Testis (tissue), 2 donors: ENCODE measurements at regions not wholly inside any gene's neighbourhood (a gene's known extent, or its start where the extent isn't known, plus 50 kb on each side); places are given as distances from the start of the nearest gene placed in this dataset.

Source experiments
- DNase-seq: peaks from one replicate; pipeline ENCODE4 v3.0.0-alpha.2; 2019
- H3K27ac ChIP-seq, 2 donors: fragments of 200-600 bp; sonication (generic); one replicate each; pipeline ENCODE4 v1.5.1; 2019
- H3K27me3 ChIP-seq: fragments of 200-600 bp; sonication (generic); one replicate; pipeline ENCODE4 v1.5.1; 2019
- H3K36me3 ChIP-seq: fragments of 200-600 bp; sonication (generic); one replicate; pipeline ENCODE4 v1.5.1; 2017; ENCODE audit warnings: low read depth; ENCODE audit errors: missing control alignments
- H3K4me1 ChIP-seq: fragments of 200-600 bp; sonication (generic); one replicate; pipeline ENCODE4 v1.5.1; 2019
- H3K4me3 ChIP-seq, 2 donors: fragments of 200-600 bp; sonication (generic); one replicate each; pipeline ENCODE4 v1.5.1; 2017 to 2019
- H3K9me3 ChIP-seq: fragments of 200-600 bp; sonication (generic); one replicate; pipeline ENCODE4 v1.5.1; 2017
- CTCF ChIP-seq, 3 experiments: fragments of 450-650 bp in 2 of 3; fragments of 200-600 bp in 1 of 3; sonication (generic) in 1 of 3; IDR thresholded peaks; one replicate each; pipeline ENCODE4 v1.5.1; 2016 to 2019; ENCODE audit warnings: antibody characterized with exemption in 3 of 3, mild to moderate bottlenecking in 2 of 3, moderate library complexity in 1 of 3
- POLR2A ChIP-seq: fragments of 450-650 bp; IDR thresholded peaks from one replicate; pipeline ENCODE4 v1.6.1; 2017; ENCODE audit warnings: antibody characterized with exemption, mild to moderate bottlenecking, moderate library complexity
- WGBS, 2 donors: methylation state at CpG; one replicate each; pipeline ENCODE4 v1.1.5; 2018; 5-methylcytosine and 5-hydroxymethylcytosine counted together
- intact Hi-C: fragments of 100-400 bp; cut with DNase I; formaldehyde crosslinking; loops from one replicate; pipeline ENCODE4 v1.15.1; 2023; ENCODE audit warnings: low total_unique reads

- no peak for DNase-seq
- 85 to 88% methylated on average over 3 of the region's 3 CpGs for WGBS, 2 donors
- Histone ChIP-seq H3K36me3 (no peaks in the 10 kb centered on the region), H3K27me3 (no peaks in the 10 kb centered on the region), H3K27ac (no peak overlapping the region), H3K4me3 (no peak overlapping the region), H3K9me3 (no peaks in the 10 kb centered on the region), H3K4me1 (no peaks in the 10 kb centered on the region)
- no peak for TF ChIP-seq CTCF (IDR thresholded peaks at IDR 0.05)
- TF ChIP-seq POLR2A: no peak
- intact Hi-C loops: no loop called here
These were observed 78.8 kb upstream of the TPP2 start for GRCh38 chr13:102517959-102518358.

- Histone ChIP-seq H3K27me3 (no peaks in the 10 kb centered on the region), H3K36me3 (no peaks in the 10 kb centered on the region), H3K4me3 (no peak overlapping the region), H3K9me3 (no peaks in the 10 kb centered on the region), H3K27ac (no peak overlapping the region), H3K4me1 (no peaks in the 10 kb centered on the region)
- TF ChIP-seq CTCF (IDR thresholded peaks at IDR 0.05): no peak
- TF ChIP-seq POLR2A: no peak
- DNase-seq: no peak
- intact Hi-C loops: no loop called here
- WGBS, 2 donors: 90 to 93% methylated on average over 2 of the region's 2 CpGs
These were observed 86.7 kb upstream of the TPP2 start for GRCh38 chr13:102510072-102510471.

- H3K27me3 ChIP-seq: no peaks in the 10 kb centered on the region
- no peak overlapping the region for H3K4me3 ChIP-seq
- H3K27ac ChIP-seq: no peak overlapping the region
- H3K9me3 ChIP-seq: no peaks in the 10 kb centered on the region
- TF ChIP-seq POLR2A (no peak), CTCF (IDR thresholded peaks at IDR 0.05) (no peak)
- no peaks in the 10 kb centered on the region for H3K4me1 ChIP-seq
- no peaks in the 10 kb centered on the region for H3K36me3 ChIP-seq
- DNase-seq: no peak
- intact Hi-C loops: no loop called here
These were observed 88.4 kb upstream of the TPP2 start for GRCh38 chr13:102508411-102508810.

- H3K4me3 ChIP-seq: no peak overlapping the region
- H3K36me3 ChIP-seq: no peaks in the 10 kb centered on the region
- WGBS, 2 donors: 78 to 87% methylated on average over 4 of the region's 4 CpGs
- no peak for DNase-seq
- intact Hi-C loops: no loop called here
- H3K27me3 ChIP-seq: no peaks in the 10 kb centered on the region
- H3K4me1 ChIP-seq: no peaks in the 10 kb centered on the region
- H3K9me3 ChIP-seq: no peaks in the 10 kb centered on the region
- no peak overlapping the region for H3K27ac ChIP-seq
- TF ChIP-seq CTCF (IDR thresholded peaks at IDR 0.05): no peak
- TF ChIP-seq POLR2A: no peak
These were observed 92.8 kb upstream of the TPP2 start for GRCh38 chr13:102504002-102504401.

GRCh38 chr13:102495663-102496062 lies 93.8 kb upstream of the FGF14 start:
- Histone ChIP-seq H3K36me3 (no peaks in the 10 kb centered on the region), H3K27ac (no peak overlapping the region), H3K4me1 (no peaks in the 10 kb centered on the region), H3K4me3 (no peak overlapping the region), H3K9me3 (no peaks in the 10 kb centered on the region), H3K27me3 (no peaks in the 10 kb centered on the region)
- TF ChIP-seq POLR2A: no peak
- intact Hi-C loops: no loop called here
- DNase-seq: no peak
- 43 to 50% methylated on average over 1 of the region's 1 CpG for WGBS, 2 donors
